ENCODE measurements at regions not wholly inside any gene's neighbourhood (a gene's known extent, or its start where the extent isn't known, plus 50 kb on each side); places are given as distances from the start of the nearest gene placed in this dataset.
A peak's percentile ranks its signal among the peaks of the same experiment; 100 is the strongest.

GRCh38 chr2:226338825-226339224 lies 460.8 kb downstream of the IRS1 start:
- ATAC-seq (no peak), DNase-seq (no peak)
- H3K4me3 ChIP-seq, result no peak overlapping the region
- H3K27ac ChIP-seq, result peak overlapping the region in 1 of 10 donors; percentile 39
- no peaks in the 10 kb centered on the region for H3K36me3 ChIP-seq
- no peaks in the 10 kb centered on the region for H3K9me3 ChIP-seq
- H3K4me1 ChIP-seq, result no peaks in the 10 kb centered on the region
- TF ChIP-seq, protein P1, sequence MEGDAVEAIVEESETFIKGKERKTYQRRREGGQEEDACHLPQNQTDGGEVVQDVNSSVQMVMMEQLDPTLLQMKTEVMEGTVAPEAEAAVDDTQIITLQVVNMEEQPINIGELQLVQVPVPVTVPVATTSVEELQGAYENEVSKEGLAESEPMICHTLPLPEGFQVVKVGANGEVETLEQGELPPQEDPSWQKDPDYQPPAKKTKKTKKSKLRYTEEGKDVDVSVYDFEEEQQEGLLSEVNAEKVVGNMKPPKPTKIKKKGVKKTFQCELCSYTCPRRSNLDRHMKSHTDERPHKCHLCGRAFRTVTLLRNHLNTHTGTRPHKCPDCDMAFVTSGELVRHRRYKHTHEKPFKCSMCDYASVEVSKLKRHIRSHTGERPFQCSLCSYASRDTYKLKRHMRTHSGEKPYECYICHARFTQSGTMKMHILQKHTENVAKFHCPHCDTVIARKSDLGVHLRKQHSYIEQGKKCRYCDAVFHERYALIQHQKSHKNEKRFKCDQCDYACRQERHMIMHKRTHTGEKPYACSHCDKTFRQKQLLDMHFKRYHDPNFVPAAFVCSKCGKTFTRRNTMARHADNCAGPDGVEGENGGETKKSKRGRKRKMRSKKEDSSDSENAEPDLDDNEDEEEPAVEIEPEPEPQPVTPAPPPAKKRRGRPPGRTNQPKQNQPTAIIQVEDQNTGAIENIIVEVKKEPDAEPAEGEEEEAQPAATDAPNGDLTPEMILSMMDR (IDR thresholded peaks at IDR 0.05), result no peak
- intact Hi-C loops (cut with DNase I), result no loop called here
- no peaks in the 10 kb centered on the region for H3K27me3 ChIP-seq

- Histone ChIP-seq H3K27me3 (no peaks in the 10 kb centered on the region), H3K4me3 (no peak overlapping the region), H3K36me3 (no peaks in the 10 kb centered on the region), H3K4me1 (no peaks in the 10 kb centered on the region), H3K9me3 (no peaks in the 10 kb centered on the region), H3K27ac (peak overlapping the region in 4 of 10 donors; percentile 13 to 57 (median 42))
- WGBS, 2 donors, result 38 to 40% methylated on average over 2 of the region's 2 CpGs
- TF ChIP-seq, protein P1 (IDR thresholded peaks at IDR 0.05), result no peak
- DNase-seq (no peak), ATAC-seq (peak in 6 of 8 donors; percentile 42 to 85 (median 64))
- intact Hi-C loops (cut with DNase I), result no loop called here
These were observed 461.5 kb downstream of the IRS1 start for GRCh38 chr2:226337941-226338600.

DNA sequence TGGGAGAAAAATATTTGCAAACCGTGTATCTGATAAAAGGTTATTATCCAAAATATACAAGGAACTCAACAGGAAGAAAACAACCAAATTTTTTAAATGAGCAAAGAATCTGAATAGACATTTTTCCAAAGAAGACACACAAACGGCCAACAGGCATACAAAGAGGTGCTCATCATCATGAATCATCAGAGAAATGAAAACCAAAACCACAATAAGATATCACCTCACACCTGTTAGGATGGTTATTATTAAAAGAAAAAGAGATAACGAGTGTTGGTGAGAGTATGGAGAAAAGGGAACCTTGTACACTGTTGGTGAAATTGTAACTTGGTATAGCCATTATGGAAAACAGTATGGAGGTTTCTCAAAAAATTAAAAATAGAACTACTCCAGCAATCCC lies 463.3 kb downstream of the IRS1 start:
- Histone ChIP-seq H3K4me3 (no peak overlapping the region), H3K4me1 (no peaks in the 10 kb centered on the region), H3K9me3 (no peaks in the 10 kb centered on the region), H3K27ac (no peak overlapping the region), H3K27me3 (no peaks in the 10 kb centered on the region), H3K36me3 (no peaks in the 10 kb centered on the region)
- ATAC-seq (no peak), DNase-seq (no peak)
- TF ChIP-seq, protein P1 (IDR thresholded peaks at IDR 0.05), result no peak
- intact Hi-C loops (cut with DNase I), result no loop called here
- 74 to 85% methylated on average over 3 of the region's 3 CpGs for whole genome bisulfite sequencing, 2 donors

- Histone ChIP-seq H3K36me3 (no peaks in the 10 kb centered on the region), H3K4me3 (no peak overlapping the region), H3K9me3 (no peaks in the 10 kb centered on the region), H3K27ac (no peak overlapping the region), H3K4me1 (peaks cover 0 to 3% (median 0%) of the 10 kb centered on the region in 9 donors), H3K27me3 (no peaks in the 10 kb centered on the region)
- DNase-seq (no peak), ATAC-seq (no peak)
- TF ChIP-seq, protein P1 (IDR thresholded peaks at IDR 0.05), result no peak
- WGBS, 2 donors, result 71 to 73% methylated on average over 8 of the region's 8 CpGs
- intact Hi-C loops (cut with DNase I), result no loop called here
These were observed 464.5 kb downstream of the IRS1 start for GRCh38 chr2:226334981-226335720.
